Ammon's horn (tissue), 1 donor: ENCODE measurements at regions not wholly inside any gene's neighbourhood (a gene's known extent, or its start where the extent isn't known, plus 50 kb on each side); places are given as distances from the start of the nearest gene placed in this dataset.

Experiments
- DNase-seq: peaks from one replicate; pipeline ENCODE4 v3.0.0-alpha.2; 2016; ENCODE audit warnings: low spot score

GRCh38 chr1:9179463-9180110 is 50.7 kb upstream of the GPR157 start:
- no peak for DNase-seq

GRCh38 chr1:9180111-9180819 is 51.4 kb upstream of the GPR157 start:
- DNase-seq, result no peak

- DNase-seq, result peak; percentile 69
Measured at GRCh38 chr1:9181176-9181906, 52.4 kb upstream of the GPR157 start.

GRCh38 chr1:9181990-9182783 is 52.4 kb upstream of the H6PD start:
- DNase-seq, result no peak

- DNase-seq, result no peak
Measured at GRCh38 chr1:9182784-9183257, 51.8 kb upstream of the H6PD start.

GRCh38 chr1:9183441-9183840 is 51.1 kb upstream of the H6PD start:
- no peak for DNase-seq

GRCh38 chr1:9183898-9184297 is 50.7 kb upstream of the H6PD start:
- no peak for DNase-seq

GRCh38 chr1:9184749-9185148 is 49.8 kb upstream of the H6PD start:
- DNase-seq, result no peak
